ENCODE measurements at regions not wholly inside any gene's neighbourhood (a gene's known extent, or its start where the extent isn't known, plus 50 kb on each side); places are given as distances from the start of the nearest gene placed in this dataset.

- TF ChIP-seq CTCF (conservative IDR thresholded peaks at IDR 0.05 in 1 of 2, IDR thresholded peaks at IDR 0.05 in 1 of 2; ENCODE audit: low read depth in 1 of 2, low read length in 2 of 2) (no peak), EZH2 (IDR thresholded peaks at IDR 0.05; ENCODE audit: low read length, missing control alignments) (peak; percentile 36)
Observed at GRCh38 chr13:94968757-94969086, 256.4 kb upstream of the SOX21 start.
